Stromal cell of bone marrow (primary cell): ENCODE measurements at regions not wholly inside any gene's neighbourhood (a gene's known extent, or its start where the extent isn't known, plus 50 kb on each side); places are given as distances from the start of the nearest gene placed in this dataset.
"Not testable (repeated sequence)": the region's sequence is repeated elsewhere in the genome, so short reads cannot be mapped to it uniquely, and the experiment has no call there.

ENCODE experiments used
- DNase-seq: peaks from one replicate; pipeline ENCODE4 v3.0.0-alpha.2; 2012; ENCODE audit warnings: low read depth

DNA sequence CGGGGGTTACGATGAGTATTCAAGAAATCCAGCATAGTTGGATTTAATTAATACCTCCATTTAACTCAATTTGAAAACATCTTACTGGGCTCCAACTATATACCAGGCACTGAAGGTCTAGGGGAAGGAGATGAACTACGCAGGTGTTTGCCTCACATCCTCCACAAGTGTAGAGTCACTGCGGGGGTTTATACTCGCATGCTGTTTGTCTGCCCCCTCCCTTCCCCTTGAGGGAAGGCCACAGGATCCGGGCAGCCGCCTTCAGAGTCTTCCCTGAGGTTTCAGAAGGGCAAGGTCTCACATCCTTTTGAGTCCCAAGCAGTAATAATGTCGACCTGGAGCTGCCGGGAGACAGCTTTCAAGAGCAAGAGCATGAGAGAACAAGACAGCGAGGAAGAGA, 142.4 kb upstream of the GALNT2 start:
- DNase-seq = no peak

DNA sequence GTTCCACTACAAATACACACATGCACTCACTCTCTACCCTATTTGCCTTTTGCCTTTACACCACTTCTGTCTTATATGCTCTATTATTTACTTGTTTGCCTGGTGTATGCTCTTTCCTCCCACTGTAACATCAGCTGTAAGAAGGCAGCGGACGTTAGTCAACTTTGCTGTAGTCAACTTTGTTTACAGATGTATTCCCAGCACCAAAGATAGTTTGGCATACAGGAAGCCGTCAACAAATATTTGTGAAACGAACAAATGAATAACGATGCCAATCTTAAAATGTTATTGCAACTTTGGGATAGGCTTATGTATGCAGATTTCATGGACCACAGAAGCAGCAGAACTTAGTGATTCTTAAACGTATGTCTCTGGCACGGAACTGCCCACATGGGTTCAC, 138.3 kb upstream of the GALNT2 start:
- no peak for DNase-seq

- DNase-seq = not testable (repeated sequence)
Measured at GRCh38 chr1:229931751-229932150, 135.3 kb upstream of the GALNT2 start.

- not testable (repeated sequence) for DNase-seq
Measured at GRCh38 chr1:229935157-229935556, 131.9 kb upstream of the GALNT2 start.

GRCh38 chr1:229938551-229938950, 128.5 kb upstream of the GALNT2 start:
- no peak for DNase-seq

DNA sequence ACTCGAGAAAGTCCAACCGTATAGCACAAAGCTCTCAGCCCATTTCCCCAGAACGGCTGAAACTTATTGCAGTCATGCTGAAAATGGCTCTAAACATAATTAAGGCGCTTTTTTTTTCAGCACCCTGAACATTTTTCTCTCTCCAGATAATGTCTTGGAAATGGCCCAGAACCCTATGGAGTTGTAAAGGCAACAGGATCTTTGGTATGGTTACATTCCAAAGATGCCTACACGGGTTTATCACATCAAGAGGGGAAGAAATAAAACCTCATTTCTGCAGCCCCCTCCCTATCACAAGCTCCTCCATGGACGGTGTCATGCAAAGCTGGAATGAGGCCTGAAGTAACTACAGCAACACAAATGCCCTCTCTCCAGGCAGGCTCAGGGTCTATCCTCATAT, 126.4 kb upstream of the GALNT2 start:
- no peak for DNase-seq

DNA sequence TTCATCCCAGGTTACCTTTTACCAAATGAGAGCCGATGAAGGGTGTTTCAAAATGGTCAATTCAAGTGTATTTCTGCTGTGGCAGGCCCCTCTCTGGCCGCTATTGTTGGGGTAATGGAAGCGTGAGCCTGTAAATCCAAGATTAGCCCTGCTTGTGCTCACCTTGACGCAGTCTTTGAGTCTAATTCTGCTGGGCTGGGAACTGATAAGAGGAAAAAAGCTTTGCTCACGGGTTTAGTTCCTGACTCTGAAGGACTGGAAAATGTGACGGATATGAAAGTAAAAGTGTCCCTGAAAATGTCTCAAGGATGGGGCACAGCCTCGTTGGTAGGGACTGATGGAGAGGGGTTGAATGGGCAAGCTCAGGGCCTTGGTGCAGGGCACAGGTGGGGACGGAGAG, 125.9 kb upstream of the GALNT2 start:
- no peak for DNase-seq

DNA sequence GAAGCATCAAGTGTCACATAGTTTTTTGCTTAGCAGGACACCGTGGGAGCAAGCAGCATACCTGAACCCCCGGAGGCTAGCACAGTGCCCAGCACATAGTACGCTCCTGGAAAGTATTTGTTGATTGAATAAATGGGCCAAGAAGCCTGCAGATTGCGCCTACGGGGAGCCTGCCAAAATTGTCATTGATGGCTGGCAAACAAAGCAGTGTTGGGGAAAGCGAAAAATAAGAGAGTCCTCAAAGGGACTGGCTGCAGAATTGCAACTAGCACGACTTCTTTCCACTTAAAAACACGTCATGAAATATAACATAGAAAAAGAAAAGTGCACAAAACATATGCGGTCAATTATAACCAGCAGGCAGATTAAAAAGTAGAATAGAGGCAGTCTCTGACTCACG, 125.2 kb upstream of the GALNT2 start:
- DNase-seq = no peak

DNA sequence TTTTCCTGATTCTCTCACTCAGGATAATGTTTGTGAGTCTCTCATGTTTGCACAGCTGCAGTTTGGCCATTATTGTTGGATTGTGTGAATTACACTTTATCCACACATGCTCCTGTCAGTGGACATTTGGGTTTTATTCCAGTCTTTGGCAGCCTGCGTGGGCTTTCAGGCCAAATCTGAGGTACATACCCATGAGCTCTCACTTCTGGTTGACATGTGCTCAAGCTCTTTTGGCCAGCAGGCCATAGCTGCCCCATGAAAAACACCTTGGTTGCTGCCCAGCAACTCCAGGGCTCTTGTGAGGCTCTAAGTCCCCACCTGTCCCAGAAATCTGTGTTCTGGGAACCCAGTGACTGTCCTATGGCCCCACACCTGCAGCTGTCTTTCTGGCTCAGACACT, 124.5 kb upstream of the GALNT2 start:
- DNase-seq = no peak

GRCh38 chr1:229943148-229943714, 123.8 kb upstream of the GALNT2 start:
- no peak for DNase-seq

- DNase-seq = no peak
Measured at GRCh38 chr1:229943988-229944743, 122.9 kb upstream of the GALNT2 start.

DNA sequence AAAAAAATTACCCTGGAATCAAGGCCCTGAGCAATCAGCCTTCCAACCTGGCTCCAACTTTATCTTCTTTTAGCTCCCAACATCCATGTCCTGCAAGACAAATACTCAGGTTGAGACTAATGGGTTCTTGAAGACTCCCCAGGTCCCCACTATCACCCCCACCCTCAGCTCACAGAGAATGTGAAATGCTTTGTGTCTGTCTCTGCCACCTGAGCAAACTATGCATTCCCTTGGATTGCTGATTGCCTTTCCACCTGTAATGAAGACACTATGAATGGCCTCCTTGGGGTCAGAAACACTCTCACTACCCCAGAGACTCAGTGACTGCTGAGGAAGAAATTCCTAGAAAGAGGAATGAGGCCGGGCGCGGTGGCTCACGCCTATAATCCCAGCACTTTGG, 121.2 kb upstream of the GALNT2 start:
- no peak for DNase-seq

DNA sequence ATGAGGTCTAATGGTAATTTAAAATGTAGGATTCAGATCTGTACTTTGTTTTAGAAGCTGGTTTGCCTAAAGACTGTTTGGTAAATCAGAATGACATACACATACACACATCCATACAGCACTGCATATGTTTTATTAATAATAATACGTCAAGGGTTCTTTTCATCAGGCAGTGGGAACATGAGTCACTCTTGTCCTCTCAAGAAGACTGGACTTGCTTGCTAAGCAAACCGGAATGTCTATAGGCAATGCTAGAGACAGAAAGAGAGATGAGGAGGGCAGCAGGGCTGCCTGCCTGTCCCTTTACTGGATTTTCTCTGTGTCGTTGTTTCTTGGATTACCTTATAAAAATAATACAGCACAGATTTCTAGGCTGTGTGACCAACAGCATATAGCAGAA, 119.1 kb upstream of the GALNT2 start:
- no peak for DNase-seq

DNA sequence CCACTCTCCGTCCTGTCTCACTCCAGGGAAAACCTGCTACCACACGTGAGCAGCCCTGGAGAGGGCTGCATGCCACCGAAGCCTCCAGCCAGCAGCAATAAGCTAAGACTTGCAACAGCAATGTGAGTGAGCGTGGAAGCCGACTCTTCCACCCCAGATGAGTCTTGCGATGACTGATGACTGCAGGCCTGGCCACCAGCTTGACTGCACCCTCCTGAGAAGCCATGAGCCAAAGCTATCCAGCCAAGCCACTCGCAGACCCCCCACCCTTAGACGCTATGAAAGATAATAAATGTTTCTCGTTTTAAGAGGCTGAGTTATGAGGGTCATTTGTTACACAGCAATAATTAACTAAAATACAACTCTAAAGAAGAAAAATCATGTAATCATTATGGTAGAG, 118.6 kb upstream of the GALNT2 start:
- no peak for DNase-seq

DNA sequence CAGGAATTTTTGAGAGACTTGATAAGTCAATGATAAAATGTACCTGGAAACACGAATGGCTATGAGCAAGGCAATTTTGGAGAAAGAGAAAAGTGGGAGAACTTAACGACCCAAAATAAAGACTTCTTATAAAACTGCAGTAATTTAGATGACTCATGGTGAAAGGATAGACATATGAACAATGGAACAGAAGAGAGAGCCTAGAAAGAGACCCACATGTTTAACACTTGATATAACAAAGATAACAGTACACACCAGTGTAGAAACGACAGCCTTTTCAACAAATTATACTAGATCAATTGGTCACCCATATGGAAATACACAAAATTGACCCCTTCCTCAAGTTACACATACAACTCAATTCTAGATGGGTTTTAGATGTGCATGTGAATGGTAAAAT, 117.5 kb upstream of the GALNT2 start:
- DNase-seq = no peak

DNA sequence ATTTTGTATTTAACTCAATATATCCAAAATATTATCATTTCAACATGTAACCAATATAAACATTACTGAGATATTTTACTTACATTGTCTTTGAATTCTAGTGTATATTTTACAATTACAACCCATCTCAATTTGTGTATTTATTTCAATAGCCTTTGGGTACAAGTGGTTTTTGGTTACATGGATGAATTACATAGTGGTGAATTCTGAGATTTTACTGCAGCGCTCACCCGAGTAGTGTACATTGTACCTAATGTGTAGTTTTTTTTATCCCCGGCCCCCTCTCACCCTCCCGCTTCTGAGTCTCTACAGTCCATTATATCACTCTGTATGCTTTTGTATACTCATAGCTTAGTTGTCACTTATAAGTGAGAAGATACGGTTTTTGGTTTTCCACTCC, 117.0 kb upstream of the GALNT2 start:
- no peak for DNase-seq

GRCh38 chr1:229950908-229951307, 116.1 kb upstream of the GALNT2 start:
- no peak for DNase-seq

- no peak for DNase-seq
Measured at GRCh38 chr1:229951856-229952534, 115.0 kb upstream of the GALNT2 start.

- peak; percentile 9 for DNase-seq
Measured at GRCh38 chr1:229952670-229953520, 114.1 kb upstream of the GALNT2 start.

DNA sequence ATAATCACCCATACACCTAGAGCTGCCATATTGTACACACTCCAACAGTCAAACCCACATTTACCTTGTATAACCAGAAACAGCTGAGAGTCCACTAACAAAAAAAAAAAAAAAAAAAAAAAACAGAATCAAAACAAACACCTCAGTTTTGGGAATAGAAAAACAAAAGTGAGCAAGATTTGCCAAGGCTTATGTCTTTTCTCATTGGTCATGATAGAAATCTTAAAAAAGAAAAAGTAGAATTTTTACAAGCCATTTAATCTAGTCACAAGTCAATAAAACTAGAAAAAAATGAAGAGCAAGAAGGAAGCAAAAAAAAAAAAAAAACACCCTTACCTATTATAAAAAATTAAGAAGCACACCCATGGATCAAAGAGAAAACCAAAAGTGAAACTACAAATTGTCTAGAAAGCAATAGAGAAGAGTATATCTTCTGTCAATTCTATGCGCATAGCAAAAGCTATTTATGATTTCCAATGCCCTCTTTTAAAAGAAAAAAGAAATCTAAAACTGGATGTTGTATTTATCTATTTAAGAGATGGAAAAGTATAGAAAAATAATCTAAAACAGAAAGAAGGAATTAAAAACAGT, 113.2 kb upstream of the GALNT2 start:
- DNase-seq = no peak

GRCh38 chr1:229964281-229964680, 102.8 kb upstream of the GALNT2 start:
- no peak for DNase-seq

GRCh38 chr1:229970714-229971113, 96.3 kb upstream of the GALNT2 start:
- no peak for DNase-seq
